PFSK-1 (cell line): ENCODE measurements at regions not wholly inside any gene's neighbourhood (a gene's known extent, or its start where the extent isn't known, plus 50 kb on each side); places are given as distances from the start of the nearest gene placed in this dataset.

Source experiments
- POLR2AphosphoS5 ChIP-seq: IDR thresholded peaks from 2 replicates; pipeline ENCODE4 v1.6.1; 2012; ENCODE audit warnings: low read depth, mild to moderate bottlenecking, control low read depth, low read length, moderate library complexity
- SIN3A ChIP-seq: IDR thresholded peaks from 2 replicates; pipeline ENCODE4 v1.6.1; 2012; ENCODE audit warnings: mild to moderate bottlenecking, low read length, moderate library complexity, borderline replicate concordance; ENCODE audit not compliant: insufficient read depth
- TAF1 ChIP-seq: IDR thresholded peaks from 2 replicates; pipeline ENCODE4 v1.6.1; 2012; ENCODE audit warnings: low read length, control low read depth, borderline replicate concordance; ENCODE audit not compliant: insufficient read depth
- TF ChIP-seq, protein P1 (sequence below), 2 experiments: IDR thresholded peaks; 2 replicates each; pipeline versions ENCODE4 v1.6.1 to v1.8.0; 2011 to 2012; ENCODE audit warnings: low read depth in 2 of 2, low read length in 2 of 2, control low read depth in 1 of 2, inconsistent platforms in 1 of 2, mild to moderate bottlenecking in 1 of 2, moderate library complexity in 1 of 2; ENCODE audit not compliant: insufficient read depth in 1 of 2

DNA sequence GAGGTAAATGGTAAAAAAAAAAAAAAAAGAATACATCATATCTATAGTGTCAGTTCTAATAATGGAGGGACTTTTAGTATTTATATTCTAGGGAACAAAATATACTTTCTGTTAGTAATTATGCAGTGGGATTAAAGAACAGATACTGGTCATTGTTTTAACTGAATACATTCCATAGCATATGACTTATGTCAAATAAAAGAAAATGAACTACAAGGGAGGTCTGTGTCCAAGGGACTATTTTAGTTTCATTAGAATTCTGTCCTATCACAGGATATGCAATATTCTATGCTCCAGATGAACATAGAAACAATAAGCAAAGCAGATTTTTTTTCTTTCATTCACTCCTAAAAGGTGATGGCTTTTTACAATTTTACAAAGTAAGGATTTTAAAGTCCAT lies 154.2 kb upstream of the ZEB2 start:
- TF ChIP-seq, protein P1, sequence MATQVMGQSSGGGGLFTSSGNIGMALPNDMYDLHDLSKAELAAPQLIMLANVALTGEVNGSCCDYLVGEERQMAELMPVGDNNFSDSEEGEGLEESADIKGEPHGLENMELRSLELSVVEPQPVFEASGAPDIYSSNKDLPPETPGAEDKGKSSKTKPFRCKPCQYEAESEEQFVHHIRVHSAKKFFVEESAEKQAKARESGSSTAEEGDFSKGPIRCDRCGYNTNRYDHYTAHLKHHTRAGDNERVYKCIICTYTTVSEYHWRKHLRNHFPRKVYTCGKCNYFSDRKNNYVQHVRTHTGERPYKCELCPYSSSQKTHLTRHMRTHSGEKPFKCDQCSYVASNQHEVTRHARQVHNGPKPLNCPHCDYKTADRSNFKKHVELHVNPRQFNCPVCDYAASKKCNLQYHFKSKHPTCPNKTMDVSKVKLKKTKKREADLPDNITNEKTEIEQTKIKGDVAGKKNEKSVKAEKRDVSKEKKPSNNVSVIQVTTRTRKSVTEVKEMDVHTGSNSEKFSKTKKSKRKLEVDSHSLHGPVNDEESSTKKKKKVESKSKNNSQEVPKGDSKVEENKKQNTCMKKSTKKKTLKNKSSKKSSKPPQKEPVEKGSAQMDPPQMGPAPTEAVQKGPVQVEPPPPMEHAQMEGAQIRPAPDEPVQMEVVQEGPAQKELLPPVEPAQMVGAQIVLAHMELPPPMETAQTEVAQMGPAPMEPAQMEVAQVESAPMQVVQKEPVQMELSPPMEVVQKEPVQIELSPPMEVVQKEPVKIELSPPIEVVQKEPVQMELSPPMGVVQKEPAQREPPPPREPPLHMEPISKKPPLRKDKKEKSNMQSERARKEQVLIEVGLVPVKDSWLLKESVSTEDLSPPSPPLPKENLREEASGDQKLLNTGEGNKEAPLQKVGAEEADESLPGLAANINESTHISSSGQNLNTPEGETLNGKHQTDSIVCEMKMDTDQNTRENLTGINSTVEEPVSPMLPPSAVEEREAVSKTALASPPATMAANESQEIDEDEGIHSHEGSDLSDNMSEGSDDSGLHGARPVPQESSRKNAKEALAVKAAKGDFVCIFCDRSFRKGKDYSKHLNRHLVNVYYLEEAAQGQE (IDR thresholded peaks at IDR 0.05; ENCODE audit: insufficient read depth in 1 of 2, low read depth in 2 of 2, low read length in 2 of 2): no peak
- TF ChIP-seq POLR2AphosphoS5: no peak
- TF ChIP-seq TAF1: no peak
- no peak for TF ChIP-seq SIN3A
